HCT116 (cell line): ENCODE measurements at regions not wholly inside any gene's neighbourhood (a gene's known extent, or its start where the extent isn't known, plus 50 kb on each side); places are given as distances from the start of the nearest gene placed in this dataset.

ENCODE experiments used
- ATAC-seq: fragments of 200-7000 bp; cut with Tn5 transposase; 2 replicates; pipeline ENCODE4 v1.9.1; 2020; ENCODE audit warnings: mild to moderate bottlenecking, moderate library complexity
- BruUV-seq: library from RNA; stranded (reverse); fragments of 400-500 nt; replicated peaks from 2 replicates; lab custom pipeline; 2021; lab: Mats Ljungman, UMichigan
- CTCF ChIA-PET: fragments of 300-600 bp; sonication (Branson Sonifier 250); formaldehyde crosslinking; loops from one replicate; lab custom pipeline; 2021; ENCODE audit warnings: antibody characterized with exemption; lab: Charles Lee
- POLR2A ChIA-PET: fragments of 300-600, 350-600 bp; sonication (Branson Sonifier 250); formaldehyde crosslinking; loops from one replicate; lab custom pipeline; 2021; ENCODE audit warnings: antibody characterized with exemption; lab: Charles Lee
- RAD21 ChIA-PET, 2 experiments: fragments of 300-600 bp; sonication (Branson Sonifier 250); formaldehyde crosslinking; loops; one replicate each; lab custom pipeline; 2023; ENCODE audit warnings: low total read pairs in 2 of 2; ENCODE audit not compliant: uncharacterized antibody in 2 of 2, unreplicated experiment in 2 of 2, low non-redundant PET in 1 of 2; lab: Charles Lee
- DNase-seq: peaks from one replicate; pipeline ENCODE4 v3.0.0-alpha.2; 2010; ENCODE audit warnings: low read depth, low spot score
- H2AFZ ChIP-seq: fragments of 200-600 bp; shearing (Covaris generic), sonication (generic); 2 replicates; pipeline ENCODE4 v1.6.1; 2017; ENCODE audit warnings: low read depth, mixed run types, mixed read lengths, antibody characterized with exemption, low read length; ENCODE audit not compliant: poor library complexity, severe bottlenecking
- H3K27ac ChIP-seq: 2 replicates; pipeline ENCODE4 v1.5.1; 2012; ENCODE audit warnings: low read depth, low read length
- H3K27me3 ChIP-seq: fragments of 200-600 bp; sonication (generic); 2 replicates; pipeline ENCODE4 v1.6.1; 2016; ENCODE audit warnings: mixed run types, low read length, mixed read lengths; ENCODE audit not compliant: insufficient read depth
- H3K36me3 ChIP-seq, 2 experiments: fragments of 200-500 bp in 1 of 2; fragments of 200-600 bp in 1 of 2; sonication (Bioruptor generic) in 1 of 2; sonication (generic) in 1 of 2; 2 replicates each; pipeline versions ENCODE4 v1.5.1 to v1.6.1; 2014 to 2016; ENCODE audit warnings: low read length in 2 of 2, inconsistent platforms in 1 of 2, mixed read lengths in 1 of 2, mixed run types in 1 of 2; ENCODE audit not compliant: insufficient read depth in 2 of 2, control insufficient read depth in 1 of 2
- H3K4me1 ChIP-seq, 2 experiments: fragments of 200-600 bp in 1 of 2; sonication (generic) in 1 of 2; 2 replicates each; pipeline versions ENCODE4 v1.5.1 to v1.6.1; 2012 to 2017; ENCODE audit warnings: low read length in 2 of 2, inconsistent platforms in 1 of 2, mild to moderate bottlenecking in 1 of 2, mixed read lengths in 1 of 2, mixed run types in 1 of 2, moderate library complexity in 1 of 2; ENCODE audit not compliant: insufficient read depth in 2 of 2, control insufficient read depth in 1 of 2
- H3K4me2 ChIP-seq: fragments of 200-600 bp; sonication (generic); 2 replicates; pipeline ENCODE4 v1.6.1; 2017; ENCODE audit warnings: mixed run types, low read length, mixed read lengths
- H3K4me3 ChIP-seq, 2 experiments: fragments of 200-600 bp in 1 of 2; sonication (generic) in 1 of 2; replicated peaks in 1 of 2; 2 replicates each; pipeline ENCODE4 v1.5.1; 2011 to 2016; ENCODE audit warnings: low read length in 2 of 2, control low read depth in 1 of 2, low read depth in 1 of 2, mild to moderate bottlenecking in 1 of 2, mixed read lengths in 1 of 2, mixed run types in 1 of 2
- H3K79me2 ChIP-seq: fragments of 200-600 bp; sonication (generic); 2 replicates; pipeline ENCODE4 v1.6.1; 2017; ENCODE audit warnings: mild to moderate bottlenecking, mixed run types, low read length, moderate library complexity, mixed read lengths; ENCODE audit not compliant: insufficient read depth
- H3K9ac ChIP-seq: fragments of 200-600 bp; sonication (generic); 2 replicates; pipeline ENCODE4 v1.6.1; 2016; ENCODE audit warnings: low read length, mixed read lengths
- H3K9me2 ChIP-seq: fragments of 200-600 bp; sonication (generic), shearing (Covaris generic); 2 replicates; pipeline ENCODE4 v1.6.1; 2017; ENCODE audit warnings: mixed run types, mild to moderate bottlenecking, moderate library complexity; ENCODE audit not compliant: insufficient read depth
- H3K9me3 ChIP-seq, 2 experiments: fragments of 200-500 bp in 1 of 2; fragments of 200-600 bp in 1 of 2; sonication (Bioruptor generic) in 1 of 2; sonication (generic) in 1 of 2; 2 replicates each; pipeline ENCODE4 v1.6.1; 2014 to 2017; ENCODE audit warnings: low read length in 2 of 2, mixed read lengths in 2 of 2, inconsistent platforms in 1 of 2, low read depth in 1 of 2, mild to moderate bottlenecking in 1 of 2, mixed run types in 1 of 2, moderate library complexity in 1 of 2; ENCODE audit not compliant: control insufficient read depth in 1 of 2, insufficient read depth in 1 of 2
- H4K20me1 ChIP-seq: fragments of 200-600 bp; sonication (generic), shearing (Covaris generic); 2 replicates; pipeline ENCODE4 v1.6.1; 2017; ENCODE audit warnings: mixed run types, mild to moderate bottlenecking, moderate library complexity; ENCODE audit not compliant: insufficient read depth
- CBX3 ChIP-seq: IDR thresholded peaks from 2 replicates; pipeline ENCODE4 v1.6.1; 2012; ENCODE audit warnings: low read depth
- CEBPB ChIP-seq: IDR thresholded peaks from 2 replicates; pipeline ENCODE4 v1.6.1; 2012; ENCODE audit warnings: low read depth
- EGR1 ChIP-seq: IDR thresholded peaks from 2 replicates; pipeline ENCODE4 v1.6.1; 2012; ENCODE audit warnings: low read depth
- ELF1 ChIP-seq: IDR thresholded peaks from 2 replicates; pipeline ENCODE4 v1.6.1; 2012; ENCODE audit warnings: low read depth, borderline replicate concordance
- EZH2 ChIP-seq: fragments of 200-600 bp; sonication (generic); IDR thresholded peaks from 2 replicates; pipeline ENCODE4 v1.6.1; 2017; ENCODE audit warnings: antibody characterized with exemption, mixed run types
- EZH2phosphoT487 ChIP-seq: fragments of 200-600 bp; IDR thresholded peaks from 2 replicates; pipeline ENCODE4 v1.6.1; 2018; ENCODE audit warnings: antibody characterized with exemption, borderline replicate concordance
- FOSL1 ChIP-seq: IDR thresholded peaks from 2 replicates; pipeline ENCODE4 v1.6.1; 2012; ENCODE audit warnings: low read depth
- JUND ChIP-seq: IDR thresholded peaks from 2 replicates; pipeline ENCODE4 v1.6.1; 2012
- MAX ChIP-seq: IDR thresholded peaks from 2 replicates; pipeline ENCODE4 v1.6.1; 2012
- RAD21 ChIP-seq: IDR thresholded peaks from 2 replicates; pipeline ENCODE4 v1.6.1; 2012; ENCODE audit warnings: low read depth, mild to moderate bottlenecking
- REST ChIP-seq: IDR thresholded peaks from 2 replicates; pipeline ENCODE4 v1.6.1; 2012; ENCODE audit warnings: low read depth
- SIN3A ChIP-seq: IDR thresholded peaks from 2 replicates; pipeline ENCODE4 v1.6.1; 2012; ENCODE audit warnings: low read depth
- SP1 ChIP-seq: IDR thresholded peaks from 2 replicates; pipeline ENCODE4 v1.6.1; 2012; ENCODE audit warnings: low read depth
- SRF ChIP-seq: IDR thresholded peaks from 2 replicates; pipeline ENCODE4 v1.6.1; 2012; ENCODE audit warnings: low read depth
- YY1 ChIP-seq: IDR thresholded peaks from 2 replicates; pipeline ENCODE4 v1.6.1; 2011; ENCODE audit warnings: low read length, low read depth, moderate library complexity, mild to moderate bottlenecking; ENCODE audit not compliant: insufficient replicate concordance; ENCODE audit errors: extremely low read depth
- ZFX ChIP-seq: fragments of 450-650 bp; IDR thresholded peaks from 2 replicates; pipeline ENCODE4 v1.6.1; 2017
- ZNF274 ChIP-seq: fragments of 200-500 bp; sonication (Bioruptor generic); IDR thresholded peaks from 2 replicates; pipeline ENCODE4 v1.6.1; 2014; ENCODE audit warnings: mild to moderate bottlenecking, low read depth, low read length, inconsistent platforms
- intact Hi-C: fragments of 100-400 bp; cut with micrococcal nuclease; formaldehyde crosslinking; loops from 2 replicates; pipeline ENCODE4 v1.10.0; 2022

GRCh38 chr9:79896390-79896980, 324.7 kb downstream of the TLE4 start:
- H3K79me2 ChIP-seq = no peaks in the 10 kb centered on the region
- H3K4me2 ChIP-seq = no peak overlapping the region
- no peak overlapping the region for H3K4me3 ChIP-seq
- no peaks in the 10 kb centered on the region for H3K27me3 ChIP-seq
- no peaks in the 10 kb centered on the region for H3K36me3 ChIP-seq
- intact Hi-C loops = no loop called here
- H3K9me2 ChIP-seq = no peaks in the 10 kb centered on the region
- no TSS peak for BruUV-seq
- ChIA-PET RAD21 (no interaction called here), POLR2A (no interaction called here), CTCF (no interaction called here)
- no peaks in the 10 kb centered on the region for H3K4me1 ChIP-seq
- no peak overlapping the region for H2AFZ ChIP-seq
- peaks cover 15 to 19% of the 10 kb centered on the region in 2 experiments; a peak in 2 of 4 replicates for H3K9me3 ChIP-seq
- H4K20me1 ChIP-seq = no peaks in the 10 kb centered on the region
- ATAC-seq = no peak
- TF ChIP-seq SP1 (no peak), EGR1 (no peak), ZFX (no peak), ZNF274 (no peak), SRF (no peak), EZH2phosphoT487 (no peak)
- TF ChIP-seq, all 23 proteins: peak for 0
- no peak overlapping the region for H3K27ac ChIP-seq
- no peak overlapping the region for H3K9ac ChIP-seq
- no peak for DNase-seq

GRCh38 chr9:79895232-79895631, 323.5 kb downstream of the TLE4 start:
- ATAC-seq = no peak
- POLR2A ChIA-PET = no interaction called here
- Histone ChIP-seq H3K79me2 (no peaks in the 10 kb centered on the region), H3K9me2 (no peaks in the 10 kb centered on the region), H3K27me3 (no peaks in the 10 kb centered on the region), H2AFZ (no peak overlapping the region), H3K9ac (no peak overlapping the region), H3K4me3 (no peak overlapping the region), H3K9me3 (peaks cover 10 to 19% of the 10 kb centered on the region in 2 experiments; a peak in 2 of 4 replicates), H3K27ac (no peak overlapping the region), H3K4me2 (no peak overlapping the region), H3K36me3 (no peaks in the 10 kb centered on the region), H3K4me1 (no peaks in the 10 kb centered on the region), H4K20me1 (no peaks in the 10 kb centered on the region)
- RAD21 ChIA-PET = no interaction called here
- no peak for DNase-seq
- CTCF ChIA-PET = no interaction called here
- intact Hi-C loops = no loop called here
- BruUV-seq = no TSS peak
- TF ChIP-seq ELF1 (no peak), EZH2 (no peak), CEBPB (no peak), ZNF274 (no peak), JUND (no peak), CBX3 (no peak), EGR1 (no peak), FOSL1 (no peak), REST (no peak), RAD21 (no peak), MAX (no peak), SIN3A (no peak), SRF (no peak), YY1 (no peak)
